ENCODE measurements at regions not wholly inside any gene's neighbourhood (a gene's known extent, or its start where the extent isn't known, plus 50 kb on each side); places are given as distances from the start of the nearest gene placed in this dataset.

DNA sequence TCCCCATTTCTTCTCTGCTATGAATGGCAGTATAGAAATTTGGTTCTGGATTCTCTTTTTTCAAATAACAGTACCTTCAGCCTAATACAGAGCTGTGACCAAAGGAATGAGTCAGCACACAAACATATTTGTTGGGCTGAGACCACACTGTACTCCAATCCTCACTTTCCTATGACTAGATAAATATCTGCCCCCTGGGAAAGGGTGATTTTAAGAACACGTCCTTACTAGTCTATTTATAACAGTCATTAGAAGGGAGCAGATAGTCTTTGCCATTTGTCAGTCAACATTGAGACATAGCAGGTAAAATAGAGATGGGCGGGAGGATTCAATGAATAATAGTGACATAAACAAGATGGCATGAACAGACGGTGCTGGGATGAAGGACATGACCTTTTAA, 461.3 kb downstream of the MCTP2 start:
- H3K4me1 Mint-ChIP-seq: no peaks in the 10 kb centered on the region
- H3K27ac Mint-ChIP-seq: no peak overlapping the region
- no peaks in the 10 kb centered on the region for H3K9me3 Mint-ChIP-seq
- ATAC-seq: no peak
- no peaks in the 10 kb centered on the region for H3K36me3 Mint-ChIP-seq
- H3K4me3 Mint-ChIP-seq: no peak overlapping the region
- DNase-seq (ENCODE audit: low spot score in 2 of 2): no peak

DNA sequence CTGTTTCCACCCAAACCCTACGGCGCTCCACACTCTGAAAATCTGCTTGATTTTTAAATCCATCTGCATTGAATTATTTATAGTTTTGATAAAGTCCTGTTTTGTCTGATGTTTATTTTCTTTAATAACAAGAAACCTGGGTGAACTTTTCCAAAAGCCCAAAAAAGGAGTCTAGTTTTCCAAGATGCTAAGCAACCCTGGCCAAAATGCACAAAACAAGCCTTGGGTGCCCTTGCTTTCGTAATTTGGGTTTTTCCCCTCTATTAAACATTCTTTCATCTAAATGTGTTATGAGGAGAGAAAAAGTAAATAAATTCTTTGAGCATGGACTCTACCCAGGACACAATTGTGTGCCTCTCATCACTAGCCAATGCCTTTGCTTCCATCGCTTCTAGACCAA, 468.9 kb downstream of the MCTP2 start:
- DNase-seq (ENCODE audit: low spot score in 2 of 2): no peak
- no peak for ATAC-seq
- Mint-ChIP-seq H3K4me1 (no peaks in the 10 kb centered on the region), H3K9me3 (no peaks in the 10 kb centered on the region), H3K4me3 (no peak overlapping the region), H3K27ac (no peak overlapping the region), H3K36me3 (no peaks in the 10 kb centered on the region)

DNA sequence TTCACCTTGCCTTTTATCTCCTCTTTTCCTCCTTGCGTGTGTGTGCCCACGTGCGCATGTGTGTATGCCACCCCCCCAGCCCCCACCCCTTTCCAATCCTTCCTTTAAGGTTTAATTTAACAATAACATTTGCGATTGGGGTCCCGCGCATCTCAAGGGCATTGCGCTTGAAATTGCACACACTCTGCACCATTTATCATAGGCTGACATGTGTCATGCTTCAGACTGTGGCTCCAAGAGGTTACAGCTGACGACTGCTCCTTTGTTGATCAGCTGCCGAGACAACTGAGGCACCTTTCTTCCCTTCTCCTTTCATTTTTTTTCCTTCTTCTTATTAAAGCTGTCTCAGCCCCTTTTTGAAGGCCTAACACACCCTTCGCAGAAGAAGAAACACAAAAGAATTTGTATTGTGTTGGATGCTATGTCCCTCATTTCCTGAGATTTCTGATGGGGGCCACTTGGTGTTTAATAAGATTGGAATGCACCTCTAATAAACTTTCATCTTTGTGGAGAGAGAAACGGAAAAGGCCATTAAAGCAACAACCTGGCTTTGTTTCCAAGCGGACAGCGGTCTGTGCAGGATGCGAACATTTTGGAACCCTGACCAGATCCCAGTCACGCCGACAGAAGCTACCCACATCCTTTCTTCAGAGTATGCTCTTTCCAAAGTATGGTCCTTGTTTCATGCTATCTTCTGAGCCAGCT, 470.1 kb downstream of the MCTP2 start:
- no peak for ATAC-seq
- Mint-ChIP-seq H3K4me1 (no peaks in the 10 kb centered on the region), H3K9me3 (no peaks in the 10 kb centered on the region), H3K36me3 (no peaks in the 10 kb centered on the region), H3K27ac (no peak overlapping the region), H3K4me3 (no peak overlapping the region)
- no peak for DNase-seq (ENCODE audit: low spot score in 2 of 2)

DNA sequence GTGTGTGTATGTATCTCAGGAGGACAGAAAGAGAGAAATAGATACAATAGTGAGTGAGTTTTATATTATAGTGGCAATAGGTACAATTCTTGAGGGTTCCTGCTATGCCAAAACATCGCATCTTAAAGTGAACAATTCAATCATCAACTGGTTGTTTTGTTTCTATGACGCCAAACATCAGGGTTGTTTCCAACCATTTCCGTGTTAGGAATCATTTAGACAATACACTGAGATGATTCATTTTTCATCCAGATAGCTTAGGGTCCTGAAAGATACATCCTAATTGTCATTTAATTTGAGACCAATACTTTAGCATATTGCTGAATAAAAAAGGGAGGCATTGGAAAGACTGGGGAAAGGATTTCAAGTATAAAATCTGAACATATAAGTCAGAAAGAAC, 472.2 kb downstream of the MCTP2 start:
- Mint-ChIP-seq H3K4me1 (no peaks in the 10 kb centered on the region), H3K36me3 (no peaks in the 10 kb centered on the region), H3K4me3 (no peak overlapping the region), H3K9me3 (no peaks in the 10 kb centered on the region), H3K27ac (no peak overlapping the region)
- ATAC-seq: no peak
- no peak for DNase-seq (ENCODE audit: low spot score in 2 of 2)

GRCh38 chr15:94704421-94704820, 473.1 kb downstream of the MCTP2 start:
- H3K4me3 Mint-ChIP-seq: no peak overlapping the region
- no peak overlapping the region for H3K27ac Mint-ChIP-seq
- no peaks in the 10 kb centered on the region for H3K4me1 Mint-ChIP-seq
- no peaks in the 10 kb centered on the region for H3K36me3 Mint-ChIP-seq
- DNase-seq (ENCODE audit: low spot score in 2 of 2): no peak
- ATAC-seq: no peak
- H3K9me3 Mint-ChIP-seq: no peaks in the 10 kb centered on the region

DNA sequence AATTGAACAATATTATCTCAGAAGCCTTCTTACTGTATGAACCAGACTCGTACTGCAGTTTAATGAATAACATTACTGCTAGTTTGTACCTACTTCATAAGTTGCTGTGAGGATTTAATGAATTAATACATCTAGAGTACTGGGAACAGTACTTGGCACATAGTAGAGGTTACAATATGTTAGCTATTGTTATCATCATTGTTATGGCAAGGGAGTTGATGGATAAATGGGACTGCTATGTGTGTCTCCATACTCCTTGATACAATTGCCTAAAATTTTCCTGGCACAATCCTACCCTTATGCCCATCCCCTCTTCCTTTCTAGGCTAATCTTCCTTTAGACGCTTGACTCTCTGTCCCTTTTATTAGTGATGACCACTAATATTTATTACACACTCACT, 473.6 kb downstream of the MCTP2 start:
- H3K4me3 Mint-ChIP-seq: no peak overlapping the region
- no peaks in the 10 kb centered on the region for H3K9me3 Mint-ChIP-seq
- ATAC-seq (no peak), DNase-seq (ENCODE audit: low spot score in 2 of 2) (no peak)
- no peaks in the 10 kb centered on the region for H3K4me1 Mint-ChIP-seq
- no peak overlapping the region for H3K27ac Mint-ChIP-seq
- no peaks in the 10 kb centered on the region for H3K36me3 Mint-ChIP-seq

DNA sequence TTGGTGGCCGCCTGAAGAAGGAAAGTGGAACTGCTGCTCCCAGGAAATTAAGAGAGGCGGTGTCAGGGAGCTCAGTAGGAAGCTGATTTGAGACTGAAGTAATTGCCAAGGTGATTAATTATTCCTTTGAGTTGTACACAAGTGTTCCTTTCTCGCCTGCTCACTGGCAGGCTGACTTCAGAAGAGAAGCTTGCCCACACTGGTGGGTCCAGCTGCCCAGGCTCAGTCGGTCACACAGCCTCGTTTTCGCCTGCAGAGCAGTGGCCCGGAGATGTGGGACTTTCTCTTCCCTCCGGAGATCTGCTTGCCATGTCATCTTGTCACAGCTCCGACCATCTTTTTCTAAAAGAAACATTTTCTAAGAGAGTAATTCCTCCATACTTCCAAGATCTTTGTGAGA, 478.0 kb downstream of the MCTP2 start:
- Mint-ChIP-seq H3K9me3 (no peaks in the 10 kb centered on the region), H3K36me3 (no peaks in the 10 kb centered on the region), H3K4me1 (no peaks in the 10 kb centered on the region), H3K4me3 (no peak overlapping the region), H3K27ac (no peak overlapping the region)
- ATAC-seq: no peak
- no peak for DNase-seq (ENCODE audit: low spot score in 2 of 2)

DNA sequence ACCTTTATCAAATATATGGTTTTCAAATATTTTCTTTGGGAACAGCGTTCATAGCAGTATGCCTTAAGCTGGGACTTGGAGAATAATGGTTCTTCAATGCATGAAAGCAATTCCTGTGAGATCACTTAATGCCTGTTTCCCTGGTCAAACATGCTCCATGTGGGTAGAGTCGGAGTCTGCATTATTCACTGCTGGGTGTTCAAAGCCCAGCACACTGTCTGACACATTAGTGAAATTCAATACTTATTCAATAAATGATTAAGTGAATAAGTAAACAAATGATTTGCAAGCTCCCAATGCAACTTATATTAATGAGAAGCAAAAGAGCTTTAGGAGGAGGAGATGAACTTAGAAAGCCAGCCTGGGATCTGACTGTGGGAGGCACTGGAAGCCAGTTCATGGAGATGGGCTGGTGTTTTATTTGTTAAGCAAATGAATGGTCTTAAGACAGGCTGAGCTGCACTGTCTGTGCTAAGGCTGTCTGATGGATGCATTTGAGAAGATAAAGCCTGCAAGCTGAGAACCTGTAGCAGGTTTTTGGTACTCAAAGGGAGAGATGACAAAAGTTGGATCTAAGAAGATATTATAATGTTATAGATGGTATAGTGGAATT, 490.8 kb downstream of the MCTP2 start:
- no peaks in the 10 kb centered on the region for H3K4me1 Mint-ChIP-seq
- DNase-seq (ENCODE audit: low spot score in 2 of 2): no peak

DNA sequence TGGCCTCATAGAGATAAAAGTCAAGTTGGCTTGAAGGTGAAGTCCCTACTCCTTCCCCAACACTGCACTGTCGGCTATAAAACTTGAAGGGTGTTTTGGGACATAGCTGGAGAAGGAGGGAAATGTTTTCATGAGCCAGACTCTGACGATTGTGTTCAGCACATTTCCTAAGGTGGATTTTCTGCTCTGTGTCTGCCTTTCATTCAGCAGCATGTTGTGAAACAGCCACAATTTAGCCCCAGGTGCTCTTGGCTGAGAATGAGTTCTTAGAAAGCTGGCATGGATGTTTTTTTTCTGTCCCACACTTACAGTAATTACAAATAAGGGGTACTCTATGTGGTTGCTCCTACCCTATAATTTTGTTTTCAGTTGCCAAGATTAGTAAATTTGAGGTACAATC, 492.4 kb downstream of the MCTP2 start:
- H3K4me1 Mint-ChIP-seq: no peaks in the 10 kb centered on the region
- no peaks in the 10 kb centered on the region for H3K36me3 Mint-ChIP-seq
- DNase-seq (ENCODE audit: low spot score in 2 of 2): no peak
- H3K4me3 Mint-ChIP-seq: no peak overlapping the region
- no peak for ATAC-seq
- no peaks in the 10 kb centered on the region for H3K9me3 Mint-ChIP-seq
- no peak overlapping the region for H3K27ac Mint-ChIP-seq

More for the DNA sequence above, 490.8 kb downstream of the MCTP2 start:
- H3K9me3 Mint-ChIP-seq: no peaks in the 10 kb centered on the region
- H3K4me3 Mint-ChIP-seq: no peak overlapping the region
- H3K27ac Mint-ChIP-seq: no peak overlapping the region
- H3K36me3 Mint-ChIP-seq: no peaks in the 10 kb centered on the region
- ATAC-seq: no peak

- Mint-ChIP-seq H3K36me3 (no peaks in the 10 kb centered on the region), H3K9me3 (no peaks in the 10 kb centered on the region), H3K4me1 (no peaks in the 10 kb centered on the region), H3K4me3 (no peak overlapping the region), H3K27ac (no peak overlapping the region)
- DNase-seq (ENCODE audit: low spot score in 2 of 2): no peak
- ATAC-seq: no peak
These were observed 499.9 kb downstream of the MCTP2 start for GRCh38 chr15:94731286-94731685.

- no peaks in the 10 kb centered on the region for H3K9me3 Mint-ChIP-seq
These were observed 503.1 kb downstream of the MCTP2 start for GRCh38 chr15:94734460-94734859.

DNA sequence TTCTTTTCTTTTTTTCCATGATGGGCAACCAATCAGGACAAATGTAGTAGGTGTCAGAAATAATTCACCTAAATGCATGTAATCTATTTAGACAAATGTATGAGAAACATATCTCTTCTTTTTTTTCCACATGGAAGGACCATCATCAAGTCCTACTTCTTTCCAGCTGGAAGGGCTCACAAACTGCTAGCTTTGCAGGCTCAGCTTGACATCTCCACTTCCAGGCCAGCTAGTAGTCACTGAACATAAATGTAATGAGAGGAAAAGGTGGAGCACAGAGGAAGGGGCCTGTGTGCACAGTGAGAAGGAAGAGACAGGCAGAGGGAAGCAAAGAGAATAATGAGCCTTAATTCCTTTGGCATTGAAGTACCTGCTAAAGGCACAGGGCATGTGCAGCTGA, 504.9 kb downstream of the MCTP2 start:
- DNase-seq (ENCODE audit: low spot score in 2 of 2) (no peak), ATAC-seq (no peak)
- Mint-ChIP-seq H3K36me3 (no peaks in the 10 kb centered on the region), H3K4me1 (no peaks in the 10 kb centered on the region), H3K9me3 (no peaks in the 10 kb centered on the region), H3K4me3 (no peak overlapping the region), H3K27ac (no peak overlapping the region)

More at GRCh38 chr15:94734460-94734859, 503.1 kb downstream of the MCTP2 start:
- no peak overlapping the region for H3K27ac Mint-ChIP-seq
- H3K4me1 Mint-ChIP-seq: no peaks in the 10 kb centered on the region
- H3K4me3 Mint-ChIP-seq: no peak overlapping the region
- ATAC-seq: no peak
- H3K36me3 Mint-ChIP-seq: no peaks in the 10 kb centered on the region
- no peak for DNase-seq (ENCODE audit: low spot score in 2 of 2)

DNA sequence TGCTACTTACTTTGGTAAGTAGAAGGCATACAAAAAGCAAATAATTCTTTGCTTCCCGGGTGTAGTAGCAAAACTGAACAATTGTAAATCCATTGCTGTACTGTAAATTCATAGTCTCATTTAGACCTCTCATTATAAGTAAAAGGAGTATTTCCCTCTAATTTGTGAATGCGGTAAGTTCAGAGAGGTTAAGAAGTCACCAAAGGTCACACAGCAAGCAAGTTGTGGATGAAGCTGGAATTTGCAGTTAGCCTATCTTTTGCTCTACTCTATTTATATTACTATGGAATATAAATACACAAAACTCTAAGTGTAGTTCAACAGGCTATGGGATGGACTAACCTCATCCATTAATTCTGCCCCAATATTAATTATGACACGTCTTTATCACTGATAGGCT, 508.3 kb downstream of the MCTP2 start:
- Mint-ChIP-seq H3K36me3 (no peaks in the 10 kb centered on the region), H3K9me3 (no peaks in the 10 kb centered on the region), H3K4me1 (no peaks in the 10 kb centered on the region), H3K27ac (no peak overlapping the region), H3K4me3 (no peak overlapping the region)
- DNase-seq (ENCODE audit: low spot score in 2 of 2) (no peak), ATAC-seq (no peak)

DNA sequence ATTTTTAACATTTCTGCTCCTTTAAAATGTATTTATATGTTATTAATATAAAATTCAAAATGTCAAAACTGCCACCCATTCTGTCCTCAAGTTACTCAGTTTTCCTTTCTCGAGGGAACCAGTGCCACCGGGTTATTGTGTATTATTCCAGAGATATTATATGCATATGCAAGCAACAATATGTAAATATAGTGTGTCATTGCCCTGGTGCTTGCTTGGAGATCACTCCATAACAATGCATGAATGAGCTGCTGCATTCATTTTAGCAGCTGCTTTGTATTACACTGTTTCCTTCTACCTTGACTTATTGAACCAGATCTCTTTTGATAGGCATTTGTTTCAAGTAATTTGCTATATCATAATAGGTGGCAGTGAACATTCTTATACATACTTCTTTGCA, 509.1 kb downstream of the MCTP2 start:
- Mint-ChIP-seq H3K4me3 (no peak overlapping the region), H3K4me1 (no peaks in the 10 kb centered on the region), H3K36me3 (no peaks in the 10 kb centered on the region), H3K27ac (no peak overlapping the region), H3K9me3 (no peaks in the 10 kb centered on the region)
- ATAC-seq: no peak
- no peak for DNase-seq (ENCODE audit: low spot score in 2 of 2)

DNA sequence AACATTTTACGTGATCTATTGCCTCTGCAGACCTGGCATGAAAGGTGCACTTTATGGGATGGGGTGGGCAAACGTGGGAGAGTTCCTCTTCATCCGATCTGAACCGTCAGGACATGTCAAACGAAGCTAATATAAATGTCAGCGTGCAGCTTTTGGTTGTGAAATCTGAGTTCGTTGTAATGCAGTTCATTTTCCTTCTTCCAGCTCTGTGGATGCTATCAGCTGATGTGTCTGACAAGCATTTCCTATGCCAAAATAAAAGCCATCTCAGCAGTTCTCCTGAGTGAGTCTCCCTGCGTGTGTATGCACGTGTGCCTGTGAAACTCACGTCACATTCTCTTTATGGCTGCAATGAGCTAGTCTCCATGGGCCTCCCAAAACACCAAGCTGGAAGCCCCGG, 512.3 kb downstream of the MCTP2 start:
- Mint-ChIP-seq H3K4me3 (no peak overlapping the region), H3K9me3 (no peaks in the 10 kb centered on the region), H3K27ac (no peak overlapping the region), H3K36me3 (no peaks in the 10 kb centered on the region), H3K4me1 (no peaks in the 10 kb centered on the region)
- DNase-seq (ENCODE audit: low spot score in 2 of 2) (no peak), ATAC-seq (no peak)

- Mint-ChIP-seq H3K4me1 (no peaks in the 10 kb centered on the region), H3K27ac (no peak overlapping the region), H3K36me3 (no peaks in the 10 kb centered on the region), H3K4me3 (no peak overlapping the region), H3K9me3 (no peaks in the 10 kb centered on the region)
- DNase-seq (ENCODE audit: low spot score in 2 of 2) (no peak), ATAC-seq (no peak)
These were observed 512.9 kb downstream of the MCTP2 start for GRCh38 chr15:94744080-94744793.

Data from stimulated activated effector memory CD8-positive, alpha-beta T cell treated with anti-CD3 and anti-CD28 coated beads, Interleukin-12 subunit alpha, Interleukin-12 subunit beta, amount 100 ng/mL, for 72 hours (primary cell).